Glutamatergic neuron (in vitro differentiated cells): ENCODE measurements at regions not wholly inside any gene's neighbourhood (a gene's known extent, or its start where the extent isn't known, plus 50 kb on each side); places are given as distances from the start of the nearest gene placed in this dataset.

ENCODE experiments used
- DNase-seq: peaks from one replicate; pipeline ENCODE4 v3.0.0; 2022
- H3K27ac Mint-ChIP-seq: one replicate; pipeline ENCODE4 v1.8.0; 2020; ENCODE audit warnings: mild to moderate bottlenecking, mixed read lengths, inconsistent platforms; ENCODE audit not compliant: unreplicated experiment
- H3K27me3 Mint-ChIP-seq: one replicate; pipeline ENCODE4 v1.8.0; 2020; ENCODE audit warnings: mild to moderate bottlenecking, moderate library complexity, mixed read lengths, inconsistent platforms; ENCODE audit not compliant: unreplicated experiment
- H3K36me3 Mint-ChIP-seq: one replicate; pipeline ENCODE4 v1.8.0; 2020; ENCODE audit warnings: mild to moderate bottlenecking, mixed read lengths, inconsistent platforms; ENCODE audit not compliant: unreplicated experiment
- H3K4me1 Mint-ChIP-seq: one replicate; pipeline ENCODE4 v1.8.0; 2020; ENCODE audit warnings: mild to moderate bottlenecking, low read depth, mixed read lengths, inconsistent platforms; ENCODE audit not compliant: unreplicated experiment
- H3K4me3 Mint-ChIP-seq: one replicate; pipeline ENCODE4 v1.8.0; 2020; ENCODE audit warnings: mild to moderate bottlenecking, mixed read lengths, inconsistent platforms; ENCODE audit not compliant: unreplicated experiment
- H3K9me3 Mint-ChIP-seq: one replicate; pipeline ENCODE4 v1.8.0; 2020; ENCODE audit warnings: mild to moderate bottlenecking, moderate library complexity, mixed read lengths, inconsistent platforms; ENCODE audit not compliant: unreplicated experiment
- TF ChIP-seq, protein P1 (sequence below): fragments of 200-600 bp; sonication (generic); IDR thresholded peaks from one replicate; pipeline ENCODE4 v1.5.0; 2021; ENCODE audit not compliant: partially characterized antibody, unreplicated experiment

DNA sequence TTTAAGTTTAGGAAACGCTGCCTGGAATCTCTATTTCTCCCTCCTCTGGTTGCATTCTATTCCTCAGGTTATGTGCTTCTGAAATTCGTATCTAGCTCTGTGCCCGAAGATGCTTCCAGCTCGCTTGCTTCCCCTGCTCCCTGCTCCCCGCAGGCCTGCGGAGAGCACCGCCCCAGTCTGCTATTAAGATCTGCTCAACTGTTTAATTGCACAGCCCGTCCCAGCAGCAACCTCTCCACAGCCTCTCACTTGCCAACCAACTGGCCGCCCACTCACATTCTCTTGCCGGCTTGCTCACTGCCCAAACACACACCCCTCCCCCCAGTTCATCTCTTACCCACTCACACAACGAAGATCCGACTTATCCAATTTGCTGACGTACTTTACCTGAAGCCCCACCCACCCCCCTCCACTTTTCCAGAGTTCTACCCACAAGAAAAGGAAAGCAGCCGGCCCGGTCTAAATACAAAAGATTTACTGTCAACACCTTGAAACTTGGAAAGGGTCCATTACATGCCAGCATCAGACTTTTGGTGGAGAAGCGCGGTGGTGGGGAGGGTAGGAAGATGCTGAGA lies 167.3 kb upstream of the KLF14 start:
- DNase-seq = no peak
- no peak overlapping the region for H3K27ac Mint-ChIP-seq
- H3K4me1 Mint-ChIP-seq = peaks cover 12% of the 10 kb centered on the region
- no peak overlapping the region for H3K4me3 Mint-ChIP-seq
- peaks cover 7% of the 10 kb centered on the region for H3K36me3 Mint-ChIP-seq
- TF ChIP-seq, protein P1, sequence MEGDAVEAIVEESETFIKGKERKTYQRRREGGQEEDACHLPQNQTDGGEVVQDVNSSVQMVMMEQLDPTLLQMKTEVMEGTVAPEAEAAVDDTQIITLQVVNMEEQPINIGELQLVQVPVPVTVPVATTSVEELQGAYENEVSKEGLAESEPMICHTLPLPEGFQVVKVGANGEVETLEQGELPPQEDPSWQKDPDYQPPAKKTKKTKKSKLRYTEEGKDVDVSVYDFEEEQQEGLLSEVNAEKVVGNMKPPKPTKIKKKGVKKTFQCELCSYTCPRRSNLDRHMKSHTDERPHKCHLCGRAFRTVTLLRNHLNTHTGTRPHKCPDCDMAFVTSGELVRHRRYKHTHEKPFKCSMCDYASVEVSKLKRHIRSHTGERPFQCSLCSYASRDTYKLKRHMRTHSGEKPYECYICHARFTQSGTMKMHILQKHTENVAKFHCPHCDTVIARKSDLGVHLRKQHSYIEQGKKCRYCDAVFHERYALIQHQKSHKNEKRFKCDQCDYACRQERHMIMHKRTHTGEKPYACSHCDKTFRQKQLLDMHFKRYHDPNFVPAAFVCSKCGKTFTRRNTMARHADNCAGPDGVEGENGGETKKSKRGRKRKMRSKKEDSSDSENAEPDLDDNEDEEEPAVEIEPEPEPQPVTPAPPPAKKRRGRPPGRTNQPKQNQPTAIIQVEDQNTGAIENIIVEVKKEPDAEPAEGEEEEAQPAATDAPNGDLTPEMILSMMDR = no peak
- H3K9me3 Mint-ChIP-seq = peaks cover 6% of the 10 kb centered on the region
- H3K27me3 Mint-ChIP-seq = peaks cover 6% of the 10 kb centered on the region

DNA sequence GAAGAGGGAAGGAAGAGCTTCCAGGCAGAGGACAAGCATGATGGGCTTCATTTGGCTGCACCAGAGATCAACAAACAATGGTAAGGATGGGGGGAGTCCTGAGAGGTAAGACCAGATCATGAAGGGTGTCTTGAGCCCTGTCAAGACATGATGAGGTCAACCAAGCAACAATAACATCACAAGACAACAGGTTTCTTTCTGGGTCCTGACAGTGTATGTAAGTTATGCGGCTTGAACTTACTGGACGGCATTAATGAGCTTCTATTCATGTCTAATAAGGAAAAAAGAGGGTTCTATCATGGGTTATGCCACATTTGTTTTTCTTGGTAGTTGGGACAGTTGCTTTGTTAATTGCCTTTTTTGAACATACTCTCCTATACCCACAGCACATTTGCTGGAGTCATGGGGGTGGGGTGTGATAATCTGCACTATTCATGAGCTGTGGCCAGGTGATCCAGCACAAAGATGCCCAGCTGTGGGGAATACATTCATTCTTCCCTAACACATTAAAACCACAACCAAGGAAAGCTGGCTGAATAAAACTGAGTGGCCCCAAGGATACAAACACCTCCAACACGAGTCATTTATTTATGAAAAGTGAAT lies 168.8 kb upstream of the KLF14 start:
- H3K4me1 Mint-ChIP-seq = peaks cover 3% of the 10 kb centered on the region
- H3K27me3 Mint-ChIP-seq = peaks cover 6% of the 10 kb centered on the region
- H3K4me3 Mint-ChIP-seq = no peak overlapping the region
- H3K27ac Mint-ChIP-seq = no peak overlapping the region
- peaks cover 6% of the 10 kb centered on the region for H3K9me3 Mint-ChIP-seq
- TF ChIP-seq, protein P1 = no peak
- H3K36me3 Mint-ChIP-seq = peaks cover 7% of the 10 kb centered on the region
- no peak for DNase-seq

DNA sequence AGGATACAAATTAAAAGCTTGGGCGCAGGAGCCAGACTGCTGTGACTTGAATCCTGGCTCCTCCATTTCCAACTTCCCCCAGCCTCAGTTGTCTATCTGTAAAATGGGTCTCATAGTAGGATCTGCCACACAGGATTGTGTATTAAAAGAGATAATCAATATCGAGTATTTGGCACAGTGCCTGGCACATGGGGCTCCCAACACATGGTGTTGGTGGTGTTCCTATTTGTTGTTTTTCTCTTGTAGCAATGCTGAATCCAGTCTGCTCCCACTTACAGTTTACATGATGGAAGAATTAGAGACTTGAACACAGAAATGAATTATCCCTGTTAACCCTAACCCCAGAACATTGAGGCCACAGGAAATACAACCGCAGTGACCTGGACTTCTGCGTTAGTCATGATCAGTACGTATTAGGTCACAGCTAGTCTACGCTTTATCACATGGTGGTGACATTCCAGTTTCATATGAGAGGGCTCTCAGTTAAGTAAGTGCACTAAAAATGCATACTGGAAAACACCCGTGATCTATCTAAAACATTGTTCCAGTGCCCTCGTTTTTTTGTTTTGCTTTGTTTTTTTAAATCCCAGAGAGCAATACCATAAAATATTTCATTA lies 169.5 kb upstream of the KLF14 start:
- peaks cover 6% of the 10 kb centered on the region for H3K27me3 Mint-ChIP-seq
- peaks cover 3% of the 10 kb centered on the region for H3K4me1 Mint-ChIP-seq
- no peak for DNase-seq
- TF ChIP-seq, protein P1 = no peak
- H3K36me3 Mint-ChIP-seq = peaks cover 7% of the 10 kb centered on the region
- H3K9me3 Mint-ChIP-seq = peaks cover 6% of the 10 kb centered on the region
- H3K4me3 Mint-ChIP-seq = no peak overlapping the region
- H3K27ac Mint-ChIP-seq = no peak overlapping the region

DNA sequence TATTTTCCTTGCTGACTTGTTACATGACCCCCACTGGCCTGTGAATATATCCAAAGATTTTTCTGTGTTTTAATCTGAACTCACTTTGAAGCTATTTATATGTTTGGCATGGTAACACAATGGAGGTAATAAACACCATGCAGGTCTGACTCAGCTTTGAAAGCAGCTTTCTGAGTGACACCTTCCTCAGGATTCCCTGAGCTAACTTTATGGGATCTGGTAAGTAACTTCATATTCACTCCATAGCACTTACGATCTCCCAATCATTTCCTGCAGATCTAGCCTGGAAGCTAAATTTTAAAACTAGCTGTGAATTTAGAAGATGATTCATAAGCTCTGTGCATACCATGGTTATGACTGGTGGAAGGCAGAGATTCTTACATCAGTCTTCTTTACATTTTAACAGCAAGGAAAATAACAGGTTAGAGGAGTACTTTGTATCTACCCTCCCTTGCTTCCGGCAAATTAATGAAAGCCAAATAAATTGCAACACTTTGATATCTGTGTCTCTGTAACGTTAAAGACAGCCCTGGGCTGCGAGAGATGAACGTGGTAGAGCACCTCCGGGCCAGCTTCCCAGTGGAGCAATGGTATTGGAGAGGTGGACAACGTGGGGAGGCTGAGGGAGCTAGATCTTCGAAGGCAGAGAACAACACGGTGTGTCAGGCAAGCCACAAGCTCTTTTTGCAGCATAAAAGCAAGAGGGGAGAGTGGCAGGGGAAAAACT lies 170.2 kb upstream of the KLF14 start:
- DNase-seq = no peak

More for the DNA sequence above, 170.2 kb upstream of the KLF14 start:
- H3K9me3 Mint-ChIP-seq = peaks cover 4% of the 10 kb centered on the region
- H3K27me3 Mint-ChIP-seq = peaks cover 6% of the 10 kb centered on the region
- H3K4me3 Mint-ChIP-seq = no peak overlapping the region
- TF ChIP-seq, protein P1 = no peak
- H3K36me3 Mint-ChIP-seq = peaks cover 4% of the 10 kb centered on the region
- H3K4me1 Mint-ChIP-seq = peaks cover 3% of the 10 kb centered on the region
- H3K27ac Mint-ChIP-seq = no peak overlapping the region
